Left ventricle myocardium inferior (tissue), 1 donor: ENCODE measurements at regions not wholly inside any gene's neighbourhood (a gene's known extent, or its start where the extent isn't known, plus 50 kb on each side); places are given as distances from the start of the nearest gene placed in this dataset.

Experiments used
- DNase-seq: peaks from one replicate; pipeline ENCODE4 v3.0.0-alpha.2; 2020
- H3K27ac ChIP-seq: fragments of 200-600 bp; replicated peaks from 2 replicates; pipeline ENCODE4 v1.8.0; 2021
- H3K27me3 ChIP-seq: fragments of 200-600 bp; 2 replicates; pipeline ENCODE4 v1.8.0; 2021; ENCODE audit warnings: low read depth
- H3K36me3 ChIP-seq: fragments of 200-600 bp; 2 replicates; pipeline ENCODE4 v1.8.0; 2021
- H3K4me1 ChIP-seq: fragments of 200-600 bp; 2 replicates; pipeline ENCODE4 v1.8.0; 2021
- H3K4me3 ChIP-seq: fragments of 200-600 bp; 2 replicates; pipeline ENCODE4 v1.8.0; 2021; ENCODE audit warnings: mild to moderate bottlenecking, moderate library complexity
- H3K9me3 ChIP-seq: fragments of 200-600 bp; replicated peaks from 2 replicates; pipeline ENCODE4 v1.8.0; 2021
- CTCF ChIP-seq: fragments of 200-600 bp; IDR thresholded peaks from 2 replicates; pipeline ENCODE4 v1.8.0; 2021; ENCODE audit warnings: antibody characterized with exemption, mild to moderate bottlenecking, borderline replicate concordance
- intact Hi-C: fragments of 100-400 bp; cut with micrococcal nuclease; formaldehyde crosslinking; loops from one replicate; pipeline ENCODE4 v1.11.0; 2022
- donor health status: DM: no; HTN: yes; CAD: no; lungs with severe emphysema.

- Histone ChIP-seq H3K4me3 (no peak overlapping the region), H3K27ac (no peak overlapping the region), H3K4me1 (no peaks in the 10 kb centered on the region), H3K36me3 (no peaks in the 10 kb centered on the region), H3K27me3 (no peaks in the 10 kb centered on the region), H3K9me3 (no peaks in the 10 kb centered on the region)
- no peak for DNase-seq
- intact Hi-C loops = no loop called here
- TF ChIP-seq CTCF = no peak
These were observed 72.7 kb upstream of the B3GAT2 start for GRCh38 chr6:71029555-71029954.

GRCh38 chr6:71031912-71032311 is 75.1 kb upstream of the B3GAT2 start:
- no peak for DNase-seq
- Histone ChIP-seq H3K4me3 (no peak overlapping the region), H3K27ac (no peak overlapping the region), H3K4me1 (no peaks in the 10 kb centered on the region), H3K9me3 (no peaks in the 10 kb centered on the region), H3K27me3 (no peaks in the 10 kb centered on the region), H3K36me3 (no peaks in the 10 kb centered on the region)
- no peak for TF ChIP-seq CTCF
- intact Hi-C loops = no loop called here

- Histone ChIP-seq H3K9me3 (no peaks in the 10 kb centered on the region), H3K4me1 (no peaks in the 10 kb centered on the region), H3K27ac (no peak overlapping the region), H3K4me3 (no peak overlapping the region), H3K27me3 (no peaks in the 10 kb centered on the region), H3K36me3 (no peaks in the 10 kb centered on the region)
- DNase-seq = no peak
- intact Hi-C loops = no loop called here
- TF ChIP-seq CTCF = no peak
These were observed 76.3 kb upstream of the B3GAT2 start for GRCh38 chr6:71033171-71033570.

GRCh38 chr6:71033890-71034289 is 77.0 kb upstream of the B3GAT2 start:
- H3K9me3 ChIP-seq = no peaks in the 10 kb centered on the region
- no peak overlapping the region for H3K27ac ChIP-seq
- DNase-seq = no peak
- no peaks in the 10 kb centered on the region for H3K27me3 ChIP-seq
- no peak overlapping the region for H3K4me3 ChIP-seq
- no peaks in the 10 kb centered on the region for H3K4me1 ChIP-seq
- intact Hi-C loops = no loop called here
- no peaks in the 10 kb centered on the region for H3K36me3 ChIP-seq
- TF ChIP-seq CTCF = no peak

- Histone ChIP-seq H3K27ac (no peak overlapping the region), H3K27me3 (no peaks in the 10 kb centered on the region), H3K9me3 (no peaks in the 10 kb centered on the region), H3K4me1 (no peaks in the 10 kb centered on the region), H3K4me3 (no peak overlapping the region), H3K36me3 (no peaks in the 10 kb centered on the region)
- intact Hi-C loops = no loop called here
- no peak for DNase-seq
- TF ChIP-seq CTCF = no peak
These were observed 77.9 kb upstream of the B3GAT2 start for GRCh38 chr6:71034563-71035345.
